ENCODE measurements at regions not wholly inside any gene's neighbourhood (a gene's known extent, or its start where the extent isn't known, plus 50 kb on each side); places are given as distances from the start of the nearest gene placed in this dataset.

DNA sequence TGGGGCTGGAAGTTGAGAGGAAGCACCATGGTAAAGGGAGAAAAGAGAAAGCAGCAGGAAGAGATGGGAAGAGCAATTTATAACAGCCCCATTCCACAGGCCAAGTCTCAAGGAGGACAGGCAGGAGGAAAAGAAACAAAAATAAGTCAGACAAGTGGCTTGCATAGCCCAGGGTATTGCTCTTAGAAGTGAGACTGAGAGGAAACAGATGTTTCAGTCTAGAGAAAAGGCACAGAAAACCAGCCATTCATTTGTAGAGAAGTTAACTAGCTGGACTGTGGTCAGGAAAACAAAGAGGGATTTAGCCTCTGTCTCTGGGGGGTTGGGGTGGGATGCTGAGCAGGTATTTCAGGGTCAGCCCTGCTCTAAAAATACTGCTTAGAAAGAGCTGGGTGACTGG, 175.0 kb upstream of the ARHGEF9 start:
- no peaks in the 10 kb centered on the region for H3K27me3 ChIP-seq
- H3K4me3 ChIP-seq, result no peak overlapping the region
- intact Hi-C loops (cut with DNase I; ENCODE audit: low total_unique reads), result no loop called here
- no peak for DNase-seq
- no peaks in the 10 kb centered on the region for H3K36me3 ChIP-seq
- no peaks in the 10 kb centered on the region for H3K4me1 ChIP-seq
- TF ChIP-seq, protein P1, sequence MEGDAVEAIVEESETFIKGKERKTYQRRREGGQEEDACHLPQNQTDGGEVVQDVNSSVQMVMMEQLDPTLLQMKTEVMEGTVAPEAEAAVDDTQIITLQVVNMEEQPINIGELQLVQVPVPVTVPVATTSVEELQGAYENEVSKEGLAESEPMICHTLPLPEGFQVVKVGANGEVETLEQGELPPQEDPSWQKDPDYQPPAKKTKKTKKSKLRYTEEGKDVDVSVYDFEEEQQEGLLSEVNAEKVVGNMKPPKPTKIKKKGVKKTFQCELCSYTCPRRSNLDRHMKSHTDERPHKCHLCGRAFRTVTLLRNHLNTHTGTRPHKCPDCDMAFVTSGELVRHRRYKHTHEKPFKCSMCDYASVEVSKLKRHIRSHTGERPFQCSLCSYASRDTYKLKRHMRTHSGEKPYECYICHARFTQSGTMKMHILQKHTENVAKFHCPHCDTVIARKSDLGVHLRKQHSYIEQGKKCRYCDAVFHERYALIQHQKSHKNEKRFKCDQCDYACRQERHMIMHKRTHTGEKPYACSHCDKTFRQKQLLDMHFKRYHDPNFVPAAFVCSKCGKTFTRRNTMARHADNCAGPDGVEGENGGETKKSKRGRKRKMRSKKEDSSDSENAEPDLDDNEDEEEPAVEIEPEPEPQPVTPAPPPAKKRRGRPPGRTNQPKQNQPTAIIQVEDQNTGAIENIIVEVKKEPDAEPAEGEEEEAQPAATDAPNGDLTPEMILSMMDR (IDR thresholded peaks at IDR 0.05), result no peak
- no peaks in the 10 kb centered on the region for H3K9me3 ChIP-seq
- no peak overlapping the region for H3K27ac ChIP-seq

DNA sequence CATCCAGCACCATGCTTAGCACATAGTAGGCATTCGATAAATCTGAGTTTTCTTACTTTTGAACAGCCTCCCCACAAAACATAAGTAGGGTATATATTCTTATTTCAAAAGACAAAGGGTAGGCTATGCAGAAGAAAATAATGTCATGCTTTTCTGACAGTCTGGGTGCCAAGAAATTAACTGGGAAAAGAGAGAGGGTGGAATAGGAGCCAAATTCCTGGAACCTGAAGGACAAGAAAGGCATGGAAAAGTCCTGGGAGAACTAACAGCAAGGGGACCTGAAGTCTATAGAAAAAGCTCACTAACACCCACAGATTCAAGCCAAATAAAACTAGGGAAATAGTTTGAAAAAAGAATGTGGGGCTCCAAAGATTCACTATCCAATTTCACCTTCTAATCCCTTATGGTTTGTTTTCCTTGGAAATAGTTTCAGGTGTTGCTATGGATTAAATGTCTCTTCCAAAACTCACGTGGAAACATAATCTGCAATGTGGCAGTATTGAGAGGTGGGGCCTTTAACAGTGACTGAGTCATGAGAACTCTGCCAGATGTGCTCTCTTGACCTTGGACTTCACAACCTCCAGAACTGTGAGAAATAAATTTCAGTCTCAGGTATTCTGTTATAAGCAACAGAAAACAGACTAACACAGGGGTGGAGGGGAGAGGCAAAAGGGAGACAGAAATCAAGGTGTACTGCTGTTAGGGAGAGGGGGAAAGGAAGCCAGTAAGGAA, 173.3 kb upstream of the ARHGEF9 start:
- TF ChIP-seq, protein P1 (IDR thresholded peaks at IDR 0.05), result no peak
- no peak for DNase-seq
- H3K27me3 ChIP-seq, result no peaks in the 10 kb centered on the region
- H3K36me3 ChIP-seq, result no peaks in the 10 kb centered on the region
- intact Hi-C loops (cut with DNase I; ENCODE audit: low total_unique reads), result no loop called here
- H3K9me3 ChIP-seq, result no peaks in the 10 kb centered on the region
- no peak overlapping the region for H3K4me3 ChIP-seq
- H3K4me1 ChIP-seq, result no peaks in the 10 kb centered on the region
- no peak overlapping the region for H3K27ac ChIP-seq

DNA sequence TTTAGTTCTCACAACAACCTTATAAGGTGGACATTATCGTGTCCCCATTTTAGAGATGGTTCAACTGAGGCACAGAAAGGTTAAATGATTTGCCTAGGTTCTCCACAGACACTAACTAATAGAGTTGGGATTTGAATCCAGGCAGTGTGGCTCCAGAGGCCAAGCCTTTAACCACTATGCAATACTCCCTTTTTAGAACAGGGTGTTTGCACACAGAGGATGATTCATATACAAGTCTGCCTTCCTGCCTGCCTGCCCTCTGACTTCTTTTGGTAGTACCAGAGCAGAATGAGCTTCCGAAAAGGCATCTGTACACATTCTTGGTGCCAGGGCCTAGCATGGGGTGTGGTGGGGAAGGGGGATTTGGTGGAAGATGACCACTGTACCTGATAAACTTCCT, 150.8 kb upstream of the ARHGEF9 start:
- TF ChIP-seq, protein P1 (IDR thresholded peaks at IDR 0.05), result no peak

DNA sequence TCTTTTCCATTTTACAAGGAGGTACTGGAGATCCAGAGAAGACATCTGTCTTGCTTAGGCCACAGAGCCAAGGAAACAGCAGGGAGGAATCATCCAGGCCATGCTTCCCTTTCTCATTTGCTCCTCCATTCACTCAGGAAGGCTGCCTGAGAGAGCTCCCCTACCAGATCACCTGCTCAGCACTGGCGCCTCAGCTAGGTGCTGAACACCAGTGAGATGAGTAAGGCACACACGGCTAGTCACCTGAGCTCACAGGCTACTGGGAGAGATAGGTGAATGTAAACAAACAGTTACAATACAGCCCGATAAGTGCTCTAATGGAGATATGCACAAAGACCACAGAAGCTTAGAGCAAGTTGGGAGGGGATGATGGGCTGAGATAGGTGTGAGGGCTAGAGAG, 149.8 kb upstream of the ARHGEF9 start:
- Histone ChIP-seq H3K36me3 (no peaks in the 10 kb centered on the region), H3K4me3 (no peak overlapping the region), H3K27me3 (no peaks in the 10 kb centered on the region), H3K4me1 (peaks cover 0 to 19% (median 0%) of the 10 kb centered on the region in 4 donors), H3K27ac (no peak overlapping the region), H3K9me3 (peaks cover 0 to 4% (median 0%) of the 10 kb centered on the region in 3 donors)
- TF ChIP-seq, protein P1 (IDR thresholded peaks at IDR 0.05), result no peak
- no peak for DNase-seq
- intact Hi-C loops (cut with DNase I; ENCODE audit: low total_unique reads), result no loop called here

More for the DNA sequence above, 150.8 kb upstream of the ARHGEF9 start:
- H3K4me3 ChIP-seq, result no peak overlapping the region
- peaks cover 0 to 12% (median 0%) of the 10 kb centered on the region in 4 donors for H3K4me1 ChIP-seq
- H3K9me3 ChIP-seq, result peaks cover 0 to 7% (median 0%) of the 10 kb centered on the region in 3 donors
- no peak for DNase-seq
- no peak overlapping the region for H3K27ac ChIP-seq
- intact Hi-C loops (cut with DNase I; ENCODE audit: low total_unique reads), result no loop called here
- no peaks in the 10 kb centered on the region for H3K27me3 ChIP-seq
- no peaks in the 10 kb centered on the region for H3K36me3 ChIP-seq

DNA sequence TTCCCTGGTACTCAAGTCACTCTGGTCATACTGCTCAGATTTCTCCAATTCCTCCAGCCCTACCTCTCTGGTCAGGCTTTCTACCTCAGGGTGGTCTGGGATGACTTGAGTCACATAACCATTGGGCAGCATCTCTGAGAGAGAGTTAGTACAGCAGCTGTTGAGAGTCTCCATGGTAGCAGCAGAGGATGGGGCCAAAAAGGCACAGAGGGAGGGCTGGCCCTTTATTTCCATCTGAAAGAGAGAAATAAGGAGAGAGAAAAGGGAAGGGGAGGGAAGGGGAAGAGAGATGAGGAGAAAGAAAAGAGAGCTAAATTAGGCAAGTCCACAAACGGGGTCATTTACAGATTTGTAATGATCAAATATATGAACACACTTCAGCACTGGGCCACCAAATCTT, 149.1 kb upstream of the ARHGEF9 start:
- Histone ChIP-seq H3K27me3 (no peaks in the 10 kb centered on the region), H3K4me1 (peaks cover 0 to 23% (median 0%) of the 10 kb centered on the region in 4 donors), H3K36me3 (no peaks in the 10 kb centered on the region), H3K9me3 (no peaks in the 10 kb centered on the region), H3K27ac (no peak overlapping the region), H3K4me3 (no peak overlapping the region)
- intact Hi-C loops (cut with DNase I; ENCODE audit: low total_unique reads), result no loop called here
- TF ChIP-seq, protein P1 (IDR thresholded peaks at IDR 0.05), result no peak
- no peak for DNase-seq
